GM21367 (cell line): ENCODE measurements at regions not wholly inside any gene's neighbourhood (a gene's known extent, or its start where the extent isn't known, plus 50 kb on each side); places are given as distances from the start of the nearest gene placed in this dataset.
"Not testable (repeated sequence)": the region's sequence is repeated elsewhere in the genome, so short reads cannot be mapped to it uniquely, and the experiment has no call there.

Experiments
- ATAC-seq: cut with Tn5 transposase; IDR thresholded peaks from one replicate; pipeline ENCODE4 v1.9.1; 2021; ENCODE audit not compliant: unreplicated experiment

DNA sequence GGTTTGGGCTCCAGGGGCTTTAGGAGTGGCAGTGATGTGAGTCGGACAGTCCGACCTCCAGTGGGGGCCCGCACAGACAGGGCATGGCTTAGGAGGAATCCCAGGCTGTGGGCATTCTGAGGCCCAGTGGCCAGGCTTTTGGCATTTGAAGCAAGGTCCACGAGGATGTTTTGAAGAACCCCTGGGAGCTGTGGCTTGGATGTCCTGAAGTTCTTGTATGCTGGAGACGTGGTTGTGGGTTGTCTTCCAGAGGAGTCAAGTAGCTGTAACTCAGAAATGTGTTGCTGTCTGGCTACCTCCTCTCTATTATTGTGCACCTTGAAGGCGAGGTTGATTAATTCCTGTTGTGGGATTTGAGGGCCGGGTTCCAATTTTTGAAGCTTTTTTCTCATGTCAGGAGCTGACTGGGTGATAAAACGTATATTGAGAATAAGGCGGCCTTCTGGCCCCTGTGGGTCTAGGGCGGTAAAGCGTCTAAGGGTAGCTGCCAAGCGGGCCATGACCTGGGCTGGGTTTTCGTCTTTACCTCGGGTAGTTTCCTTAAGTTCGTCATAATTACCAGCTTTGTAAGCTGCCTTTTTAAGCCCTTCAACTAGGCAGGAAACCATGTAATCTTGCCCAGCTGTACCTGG lies 67.3 kb upstream of the EZR start:
- ATAC-seq: not testable (repeated sequence)

DNA sequence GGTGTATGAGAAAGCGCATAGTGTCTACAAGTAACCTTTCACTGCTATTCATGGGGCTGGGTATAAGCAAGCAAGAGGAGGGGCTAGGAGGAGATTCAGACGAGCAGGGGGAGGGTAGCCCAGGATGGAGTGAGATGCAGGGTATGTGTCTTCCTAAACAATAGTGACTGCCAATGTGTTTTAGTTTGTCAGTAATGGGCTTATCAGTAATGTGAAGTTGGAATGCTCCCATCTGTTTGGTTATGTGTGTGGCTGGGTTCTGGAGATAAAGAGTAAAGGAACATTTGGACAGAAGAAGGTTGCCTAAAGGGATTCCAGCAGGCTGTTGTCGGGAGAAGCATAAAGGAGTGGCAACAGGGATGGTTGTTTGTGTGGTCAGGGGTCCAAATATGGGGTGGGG lies 62.7 kb upstream of the EZR start:
- not testable (repeated sequence) for ATAC-seq

DNA sequence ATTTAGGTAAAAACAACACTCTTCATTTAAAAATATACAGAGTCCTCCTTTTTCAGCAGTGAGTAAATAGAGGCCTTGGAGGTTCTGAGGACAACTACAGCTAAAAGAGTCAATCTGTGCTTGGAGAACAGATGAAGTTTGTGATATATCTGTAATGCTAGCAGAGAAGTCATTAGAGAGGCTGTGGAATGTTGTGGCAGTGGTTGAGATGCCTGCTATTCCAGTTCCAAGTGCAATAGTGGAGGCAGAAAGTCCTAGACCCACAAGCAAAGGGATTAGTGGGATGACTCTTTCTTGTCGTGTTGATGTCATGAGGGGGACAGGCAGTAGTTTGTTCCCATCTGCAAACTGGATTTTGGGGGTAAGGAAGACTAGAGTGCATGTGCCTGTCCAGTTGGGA lies 62.1 kb upstream of the EZR start:
- not testable (repeated sequence) for ATAC-seq

DNA sequence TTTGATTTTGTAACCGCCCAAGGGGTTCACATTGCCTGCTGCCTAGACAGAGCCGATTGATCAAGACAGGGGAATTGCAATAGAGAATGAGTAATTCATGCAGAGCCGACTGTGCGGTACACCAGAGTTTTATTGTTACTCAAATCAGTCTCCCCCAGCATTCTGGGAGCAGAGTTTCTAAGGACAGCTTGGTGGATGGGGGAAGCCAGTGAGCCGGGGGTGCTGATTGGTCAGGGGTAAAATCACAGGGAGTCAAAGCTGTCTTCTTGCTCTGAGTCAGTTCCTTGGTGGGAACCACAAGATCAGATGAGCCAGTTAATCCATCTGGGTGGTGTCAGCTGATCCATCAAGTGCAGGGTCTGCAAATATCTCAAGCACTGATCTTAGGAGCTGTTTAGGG lies 60.0 kb upstream of the EZR start:
- ATAC-seq: no peak

DNA sequence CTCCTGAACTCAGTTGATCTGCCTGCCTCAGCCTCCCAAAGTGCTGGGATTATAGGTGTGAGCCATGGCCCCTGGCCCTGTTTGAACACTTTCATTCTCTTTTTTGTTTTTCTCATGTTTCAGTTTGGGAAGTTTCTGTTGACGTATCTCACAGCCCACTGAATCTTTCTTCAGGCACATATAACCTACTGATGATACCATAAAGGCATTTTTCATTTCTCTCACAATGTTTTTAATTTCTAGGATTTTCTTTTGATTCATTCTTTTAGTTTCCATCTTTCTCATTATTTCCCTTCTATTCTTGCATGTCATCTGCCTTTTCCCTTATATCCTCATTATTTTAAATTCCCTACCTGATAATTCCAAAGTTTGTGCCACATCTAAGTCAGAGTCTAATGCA lies 58.5 kb upstream of the EZR start:
- ATAC-seq: no peak

DNA sequence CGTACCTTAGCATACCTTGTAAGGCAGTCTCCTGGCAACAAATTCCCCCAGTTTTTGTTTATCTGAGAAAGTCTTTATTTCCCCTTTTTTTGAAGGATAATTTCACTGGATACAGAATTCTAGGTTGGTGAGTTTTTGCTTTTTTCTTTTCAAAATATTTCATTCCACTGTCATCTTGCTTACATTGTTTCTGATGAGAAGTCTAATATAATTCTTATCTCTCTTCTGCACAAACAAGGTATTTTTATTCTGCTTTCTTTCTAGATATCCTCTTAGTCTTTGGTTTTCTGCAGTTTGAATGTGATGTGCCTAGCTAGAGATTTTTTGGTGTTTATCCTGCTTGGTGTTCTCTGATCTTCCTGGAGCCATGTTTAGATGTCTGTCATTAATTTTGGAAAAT lies 57.7 kb upstream of the EZR start:
- no peak for ATAC-seq

DNA sequence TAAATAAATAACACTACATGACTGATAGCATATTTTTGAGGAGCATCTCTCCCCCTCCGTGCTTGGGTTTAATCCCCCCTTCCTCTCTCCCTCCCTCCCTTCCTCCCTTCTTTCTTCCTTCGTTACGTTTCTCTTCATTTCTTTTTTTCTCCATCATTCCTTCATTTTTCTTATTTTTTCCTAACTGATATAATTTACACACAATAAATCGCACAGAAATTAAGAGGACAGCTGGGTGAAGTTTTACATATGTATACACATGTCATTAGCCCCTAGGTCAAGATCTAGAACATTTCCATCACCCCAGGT lies 51.4 kb upstream of the EZR start:
- no peak for ATAC-seq

DNA sequence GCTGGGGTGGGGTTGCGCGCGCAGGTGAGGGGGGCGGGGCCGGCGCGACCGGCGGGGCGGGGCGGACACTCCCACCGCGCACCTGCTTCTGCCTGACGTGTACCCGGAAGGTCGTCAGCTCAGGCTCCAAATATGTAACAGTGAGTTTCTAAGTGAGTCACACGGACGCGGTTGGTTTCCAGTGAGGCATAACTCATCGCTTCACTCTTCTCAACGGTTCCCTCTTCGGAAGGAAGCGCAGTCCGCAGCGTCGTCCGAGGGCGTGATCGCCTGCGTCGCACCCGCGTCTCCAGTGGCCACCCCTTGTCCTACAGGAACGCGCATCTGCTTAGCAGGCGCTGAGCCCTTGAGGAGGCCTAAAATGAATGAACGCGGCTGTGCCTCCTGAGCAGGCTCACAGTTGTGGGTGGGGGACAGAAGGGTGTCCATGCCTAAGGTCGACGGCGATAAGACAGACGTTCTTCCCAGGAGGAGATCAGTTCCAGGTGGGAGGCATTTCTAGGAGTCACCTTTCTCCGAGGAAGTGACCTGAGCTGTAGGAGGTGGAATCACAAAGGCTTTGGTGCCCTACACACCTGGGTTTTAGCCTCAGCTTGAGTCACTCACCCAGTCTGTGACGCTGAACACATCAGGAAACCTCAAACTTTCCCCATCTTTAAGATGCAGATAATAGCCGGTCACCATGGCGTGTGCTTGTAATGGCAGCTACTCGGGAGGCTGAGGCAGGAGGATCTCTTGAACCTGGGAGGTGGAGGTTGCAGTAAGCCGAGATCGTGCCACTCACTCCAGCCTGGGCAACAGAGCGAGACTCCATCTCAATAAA lies 50.9 kb upstream of the EZR start:
- ATAC-seq: peak; percentile 93

DNA sequence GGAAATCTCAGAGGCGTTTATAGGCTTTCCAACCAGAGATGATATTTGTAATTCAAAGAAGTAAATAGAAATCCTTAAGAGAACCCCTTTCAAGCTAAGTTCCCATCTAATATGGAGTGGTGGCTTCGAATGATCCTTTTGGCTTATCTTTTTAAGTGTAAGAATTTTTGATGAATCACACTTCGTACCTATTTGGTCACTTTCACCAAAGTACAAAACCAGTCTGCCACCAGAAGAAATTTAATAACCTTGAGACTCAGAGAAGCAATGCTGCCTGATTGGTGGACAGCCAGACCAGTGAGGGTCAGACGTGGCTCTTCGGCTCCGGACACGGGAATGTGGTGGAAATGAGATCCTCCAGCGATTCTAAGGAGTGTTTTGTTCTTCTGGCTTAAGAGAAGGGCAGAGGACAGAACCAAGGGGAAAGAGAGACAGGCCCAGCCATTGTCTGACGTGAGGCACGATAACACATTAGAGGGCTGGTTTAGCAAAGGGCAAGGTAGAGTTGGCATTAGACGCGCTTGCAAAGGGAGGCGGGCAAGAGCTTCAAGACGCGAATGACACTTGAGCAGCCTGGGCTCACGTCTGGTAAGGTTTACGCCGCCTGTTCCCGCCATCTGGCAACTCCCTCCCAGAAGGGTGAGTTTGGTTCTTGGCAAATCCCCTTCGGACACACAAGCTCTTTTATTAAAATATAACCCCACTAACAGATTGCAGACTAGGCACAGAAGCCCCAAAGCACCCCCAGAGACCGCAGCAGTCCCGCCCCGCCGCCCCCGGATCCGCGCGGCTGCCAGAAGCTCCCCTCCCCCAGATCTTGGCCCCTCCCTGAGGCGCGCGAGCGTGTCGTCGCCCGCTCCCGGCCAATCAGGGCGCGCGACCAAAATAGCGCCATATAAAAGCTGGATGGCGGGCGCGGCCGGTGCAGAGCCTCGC lies 50.0 kb upstream of the EZR start:
- peak; percentile 63 for ATAC-seq
